Pons (tissue), 1 donor: ENCODE measurements at regions not wholly inside any gene's neighbourhood (a gene's known extent, or its start where the extent isn't known, plus 50 kb on each side); places are given as distances from the start of the nearest gene placed in this dataset.
A peak's percentile ranks its signal among the peaks of the same experiment; 100 is the strongest.

ENCODE experiments used
- DNase-seq: peaks from one replicate; pipeline ENCODE4 v3.0.0-alpha.2; 2016; ENCODE audit warnings: low spot score

DNA sequence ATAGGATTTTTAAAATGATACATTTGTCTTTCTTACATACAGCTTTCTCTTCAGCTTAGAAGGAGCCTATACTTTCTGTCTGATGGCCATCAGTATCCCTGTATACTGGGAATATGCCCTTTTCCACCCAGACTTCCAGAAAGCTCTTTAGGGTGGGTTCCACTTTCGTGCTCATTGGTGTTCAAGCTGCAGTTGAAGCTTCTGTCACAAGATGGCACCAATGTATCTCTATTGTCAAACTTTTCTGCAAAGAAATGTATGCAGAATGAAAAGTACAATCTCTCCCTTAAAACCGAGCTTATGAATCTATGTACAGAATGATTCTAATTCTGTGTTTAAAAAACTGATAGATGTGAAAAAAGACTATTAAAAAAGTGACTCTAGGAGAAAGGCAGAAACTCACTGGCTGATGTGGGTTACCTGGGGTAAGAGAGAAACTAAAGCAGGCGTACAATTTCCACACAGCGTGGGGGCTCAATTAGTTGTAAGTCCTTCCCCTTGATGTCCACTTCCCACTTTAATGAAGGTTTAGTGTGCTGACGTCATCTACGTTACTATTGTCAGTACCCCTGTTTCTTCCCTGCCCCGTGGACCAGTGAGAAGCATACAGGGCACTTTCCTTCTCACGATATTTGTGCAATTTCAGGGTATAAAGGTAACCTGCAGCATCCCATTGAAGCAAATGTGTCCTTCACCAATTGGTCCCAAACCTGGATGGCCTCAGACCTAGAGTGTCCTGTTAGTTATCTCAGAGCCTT, 57.3 kb upstream of the TCEAL2 start:
- DNase-seq = peak; percentile 33

DNA sequence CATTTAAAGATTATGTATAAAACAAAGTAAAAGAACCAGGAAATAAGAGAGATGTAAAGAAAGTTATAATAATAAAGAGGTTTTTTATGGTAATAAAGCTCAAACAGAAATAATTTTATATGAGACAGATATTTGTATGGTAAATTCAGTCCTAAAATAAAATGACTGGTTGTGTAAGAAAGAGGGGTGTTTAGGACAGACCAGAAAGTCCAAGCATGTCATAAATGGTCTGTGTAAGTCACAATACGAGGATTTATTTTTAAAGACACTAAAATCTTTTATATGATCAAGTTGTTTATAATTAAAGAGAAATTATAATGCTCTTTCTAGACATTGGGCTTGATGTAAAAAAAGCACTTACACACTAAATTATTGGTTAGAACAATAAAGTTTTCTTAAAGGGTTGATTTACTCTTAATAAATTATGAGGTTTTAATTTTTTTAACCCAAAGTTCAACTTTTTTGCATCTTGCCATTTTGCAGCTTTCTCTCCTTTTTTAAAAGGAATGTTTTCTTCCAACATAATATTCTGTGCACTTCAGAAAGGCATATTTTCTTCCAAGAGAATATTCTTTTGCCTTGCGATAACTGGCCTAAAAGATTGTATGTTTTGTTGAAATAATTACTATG, 61.9 kb upstream of the TCEAL2 start:
- DNase-seq = no peak

DNA sequence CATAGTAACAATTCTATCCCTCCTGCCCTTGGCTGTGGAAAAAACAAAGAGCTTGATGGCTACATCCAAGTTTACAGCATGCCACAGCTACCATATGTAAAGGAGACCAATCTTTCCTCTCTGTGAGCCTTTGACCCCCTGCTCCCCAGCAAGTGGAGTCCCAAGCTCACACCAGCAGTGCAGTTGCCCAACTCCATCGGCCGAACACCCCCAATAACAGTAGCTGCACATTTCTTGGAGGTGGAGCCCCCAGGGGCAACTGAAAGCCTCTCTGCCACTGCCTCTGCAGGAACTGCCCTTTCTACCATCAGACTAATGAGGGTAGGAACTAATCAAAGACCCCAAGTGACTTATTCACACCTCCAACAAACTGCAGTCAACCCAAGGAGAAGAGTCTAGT, 81.0 kb upstream of the TCEAL2 start:
- no peak for DNase-seq

DNA sequence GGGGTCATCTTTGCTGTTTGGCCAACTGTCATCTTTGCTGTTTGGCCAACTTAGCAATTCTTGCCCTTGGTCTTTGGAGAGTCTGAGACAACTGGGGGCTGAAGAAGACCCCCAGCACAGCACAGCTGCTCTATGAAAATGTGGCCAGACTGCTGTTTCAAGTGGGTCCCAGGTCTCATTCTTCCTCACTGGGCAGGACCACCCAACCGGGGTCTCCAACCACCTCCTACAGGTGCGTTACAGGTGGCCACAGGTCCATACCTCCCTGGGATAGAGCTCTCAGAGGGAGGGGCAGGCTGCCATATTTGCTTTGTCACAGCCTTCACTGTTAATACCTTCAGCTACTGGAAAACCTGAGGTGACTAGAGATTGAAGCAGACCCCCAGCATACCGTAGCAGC, 82.1 kb upstream of the TCEAL2 start:
- no peak for DNase-seq

DNA sequence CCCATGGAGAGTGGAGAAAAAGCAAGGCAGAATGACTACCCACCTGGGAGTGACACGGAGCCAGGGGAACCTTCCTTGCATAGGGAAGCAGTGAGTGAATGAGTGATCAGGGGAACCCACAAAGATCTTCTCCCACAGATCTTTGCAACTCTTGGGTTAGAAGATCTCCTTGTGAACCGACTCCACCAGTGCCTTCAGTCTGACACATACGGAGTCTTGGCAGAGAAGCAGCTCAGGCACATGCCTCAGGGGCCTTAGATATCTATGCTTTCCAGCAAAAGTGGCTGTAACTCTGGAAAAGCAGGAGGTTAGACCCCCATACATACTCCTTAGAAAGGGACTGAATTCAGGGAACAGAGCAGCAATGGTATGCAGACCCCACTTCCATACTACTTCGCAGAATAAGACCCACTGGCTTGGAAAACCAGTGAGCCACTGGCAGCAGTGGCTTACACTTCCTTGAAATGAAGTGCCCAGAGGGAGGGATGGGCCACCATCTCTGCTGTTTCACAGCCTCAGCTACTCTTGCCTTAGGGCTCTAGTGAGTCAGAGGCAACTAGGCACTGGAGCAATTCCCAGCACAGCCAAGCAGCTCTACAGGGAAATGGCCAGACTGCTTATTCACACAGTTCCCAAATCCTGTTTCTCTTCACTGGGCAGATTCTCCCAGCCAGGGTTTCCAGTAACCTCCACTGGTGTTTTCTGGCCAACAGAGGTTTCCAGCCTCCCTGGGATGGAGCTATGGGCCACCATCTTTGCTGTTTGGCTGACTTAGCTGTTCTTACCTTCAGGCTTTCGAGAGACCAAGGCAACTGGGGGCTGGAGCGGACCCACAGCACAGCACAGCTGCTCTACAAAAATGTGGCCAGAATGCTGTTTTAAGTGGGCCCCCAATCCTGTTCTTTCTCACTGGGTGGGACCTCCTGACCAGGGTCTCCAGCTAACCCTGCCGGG, 82.8 kb upstream of the TCEAL2 start:
- no peak for DNase-seq

DNA sequence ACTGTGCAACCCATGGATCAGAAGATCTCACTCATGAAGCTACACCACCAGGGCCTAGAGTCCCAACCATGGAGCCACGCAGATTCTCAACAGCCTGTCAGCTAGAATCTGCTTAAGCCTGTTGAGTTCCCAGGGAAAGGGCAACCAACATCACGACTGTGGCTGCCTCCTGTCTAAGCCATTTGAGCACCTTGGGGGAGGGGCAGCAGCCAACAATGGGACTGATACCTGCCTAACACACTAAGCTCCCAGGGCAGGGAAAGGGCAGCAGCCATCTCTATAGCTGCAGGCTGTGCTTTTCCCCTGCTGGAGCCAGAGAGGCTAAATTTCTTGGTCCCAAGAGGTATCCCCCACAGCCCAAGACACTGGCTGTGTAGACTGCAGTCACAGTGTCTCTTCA, 96.5 kb upstream of the TCEAL2 start:
- DNase-seq = no peak

DNA sequence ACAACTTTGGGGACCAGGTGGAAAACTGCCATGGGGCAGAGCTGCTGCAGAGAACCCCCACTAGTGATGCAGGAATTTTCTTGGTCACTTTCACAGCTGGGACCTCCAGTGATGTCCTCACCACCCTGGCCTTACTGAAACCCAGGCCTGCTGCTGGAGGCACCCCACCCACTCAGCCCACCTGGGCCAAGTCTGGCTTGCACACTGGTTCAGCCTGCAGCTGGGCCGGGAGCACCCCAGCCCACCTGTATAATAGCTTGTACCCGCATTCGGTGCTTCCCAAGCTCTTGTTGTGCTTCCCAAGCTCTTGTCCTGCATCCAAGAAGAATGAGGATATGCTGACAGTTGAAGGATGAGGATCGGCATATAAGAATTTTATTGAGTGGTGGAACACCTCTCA, 86.4 kb upstream of the ZMAT1 start:
- no peak for DNase-seq

DNA sequence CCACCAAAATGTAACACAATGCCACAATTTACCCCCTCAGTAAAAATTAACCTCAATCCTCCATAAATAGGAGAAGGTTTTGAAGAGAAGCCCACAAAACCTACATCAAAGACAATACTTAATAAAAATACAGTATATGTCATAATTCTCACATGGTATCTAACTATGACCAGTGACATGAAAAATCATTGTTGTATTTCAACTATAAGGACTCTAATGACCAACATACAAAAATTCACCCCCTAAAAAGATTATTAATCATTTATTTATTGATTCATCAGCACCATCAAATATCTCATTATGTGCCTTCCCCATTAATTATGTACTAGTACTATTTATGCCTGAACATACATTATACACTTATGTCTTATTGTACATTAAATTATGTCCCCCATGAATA, 77.1 kb upstream of the ZMAT1 start:
- no peak for DNase-seq

DNA sequence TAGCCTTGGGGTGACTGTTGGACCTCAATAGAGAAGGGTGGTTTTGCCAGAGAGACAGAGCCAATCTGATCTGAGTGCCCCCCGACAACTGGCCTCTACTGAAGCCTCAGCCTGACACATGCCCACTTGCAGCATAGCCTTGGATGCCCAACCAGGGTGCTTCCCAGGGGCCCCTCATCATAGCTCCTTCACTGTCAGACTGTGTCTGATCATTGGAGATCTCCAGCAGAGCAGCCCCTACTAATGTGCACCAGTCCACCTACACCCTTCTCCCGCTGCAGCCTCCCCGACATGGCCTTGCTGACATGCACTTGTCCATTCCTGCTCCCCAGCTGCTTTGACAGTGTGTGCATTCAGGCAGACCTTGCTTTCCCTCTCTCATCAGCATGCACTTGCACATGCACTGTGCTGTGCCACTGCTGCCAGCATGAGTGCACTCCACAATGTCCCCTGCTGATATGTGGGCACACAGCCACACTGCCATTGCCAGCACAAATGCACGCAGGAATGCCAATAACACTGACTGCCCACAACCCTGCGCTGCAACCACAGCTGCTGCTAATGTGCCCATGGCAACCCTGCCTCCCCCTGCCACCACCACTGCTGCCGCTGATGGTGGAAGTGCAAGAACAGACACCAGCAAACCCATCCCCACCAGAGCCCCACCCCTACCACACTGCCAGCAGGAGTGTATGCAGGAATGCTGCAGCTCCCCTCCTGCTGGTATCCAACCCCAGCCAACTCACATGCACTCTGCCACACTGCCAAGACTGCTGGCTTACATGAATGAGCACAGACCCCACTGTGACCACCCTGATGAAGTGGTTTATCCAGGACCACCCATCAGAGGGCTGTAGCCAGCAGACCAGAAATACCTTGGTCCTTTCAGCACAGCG, 68.1 kb upstream of the ZMAT1 start:
- no peak for DNase-seq

DNA sequence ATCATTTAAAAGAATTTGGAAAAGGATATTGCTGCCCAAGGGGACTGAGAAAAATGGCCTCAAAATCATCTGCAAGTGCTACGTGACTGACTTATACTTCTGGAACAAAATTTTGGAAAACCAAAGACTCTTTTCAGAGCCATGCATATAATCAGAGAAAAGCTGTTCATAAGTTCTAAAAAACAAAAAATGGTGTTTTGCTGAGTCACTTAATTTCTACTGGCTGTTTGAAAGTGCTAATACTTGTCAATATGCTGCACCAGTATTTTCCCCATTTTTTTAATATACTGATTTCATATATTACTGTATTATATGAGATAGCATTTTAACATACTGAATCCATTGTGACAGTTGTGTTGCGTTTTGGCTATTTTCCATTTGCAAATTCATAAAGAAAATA, 61.5 kb upstream of the ZMAT1 start:
- DNase-seq = no peak

DNA sequence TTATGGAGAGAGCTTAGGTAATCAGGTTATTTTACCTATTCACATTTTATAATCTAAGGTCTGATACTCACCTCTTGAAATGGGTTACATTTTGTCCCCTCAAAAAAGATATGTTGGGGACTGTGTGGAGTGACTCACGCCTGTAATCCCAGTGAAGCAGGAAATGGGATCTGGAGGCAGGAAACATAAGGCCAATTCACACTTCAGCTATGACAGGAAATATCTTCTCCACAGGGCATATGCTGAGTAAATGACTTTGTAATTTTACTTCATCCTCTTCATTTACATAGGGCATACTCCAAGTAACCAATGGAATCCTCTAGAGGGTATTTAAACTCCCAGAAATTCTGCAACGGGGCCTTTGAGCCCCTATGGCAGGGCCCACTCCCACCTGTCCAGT, 54.8 kb upstream of the ZMAT1 start:
- no peak for DNase-seq
